HCT116 (cell line): ENCODE measurements at regions not wholly inside any gene's neighbourhood (a gene's known extent, or its start where the extent isn't known, plus 50 kb on each side); places are given as distances from the start of the nearest gene placed in this dataset.

Source experiments
- EZH2 ChIP-seq: fragments of 200-600 bp; sonication (generic); IDR thresholded peaks from 2 replicates; pipeline ENCODE4 v1.6.1; 2017; ENCODE audit warnings: antibody characterized with exemption, mixed run types
- JUND ChIP-seq: IDR thresholded peaks from 2 replicates; pipeline ENCODE4 v1.6.1; 2012
- POLR2A ChIP-seq: IDR thresholded peaks from 2 replicates; pipeline ENCODE4 v1.7.0; 2011; ENCODE audit warnings: borderline replicate concordance; ENCODE audit not compliant: insufficient read depth, insufficient read length; ENCODE audit errors: extremely low read depth
- POLR2AphosphoS5 ChIP-seq: IDR thresholded peaks from 2 replicates; pipeline ENCODE4 v1.6.1; 2011; ENCODE audit warnings: mild to moderate bottlenecking, low read depth, low read length, moderate library complexity
- REST ChIP-seq: IDR thresholded peaks from 2 replicates; pipeline ENCODE4 v1.6.1; 2012; ENCODE audit warnings: low read depth
- TF ChIP-seq, protein P1 (sequence below), 3 experiments: fragments of 200-600 bp in 1 of 3; sonication (generic) in 1 of 3; IDR thresholded peaks in 2 of 3; conservative IDR thresholded peaks in 1 of 3; 2 replicates each; pipeline ENCODE4 v1.5.1; 2012 to 2017; ENCODE audit warnings: low read depth in 2 of 3, low read length in 2 of 3, antibody characterized with exemption in 1 of 3, borderline replicate concordance in 1 of 3, control low read depth in 1 of 3, mild to moderate bottlenecking in 1 of 3, mixed read lengths in 1 of 3, mixed run types in 1 of 3, moderate library complexity in 1 of 3; ENCODE audit not compliant: insufficient read depth in 1 of 3

DNA sequence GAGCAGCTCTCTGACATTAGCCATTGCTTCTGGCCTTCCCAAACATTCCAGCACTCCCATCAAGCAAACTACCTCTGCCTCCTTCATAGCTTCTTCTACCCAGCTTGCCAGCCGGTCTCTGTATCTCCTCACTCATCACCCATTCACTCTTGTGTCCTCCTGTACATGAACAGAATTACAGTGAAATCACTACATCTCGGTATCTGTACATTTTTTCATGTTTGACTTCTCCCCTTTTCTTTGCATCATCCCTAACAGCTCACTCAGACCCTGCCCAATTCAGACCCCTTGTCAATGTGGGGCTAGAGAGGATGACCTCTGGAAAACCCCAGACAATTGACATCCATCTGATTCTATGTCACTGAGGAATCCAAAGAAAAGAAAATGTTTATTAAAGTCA is 335.8 kb downstream of the TNS1 start:
- TF ChIP-seq EZH2, result no peak
- TF ChIP-seq POLR2AphosphoS5, result no peak
- TF ChIP-seq POLR2A, result no peak
- TF ChIP-seq, protein P1, sequence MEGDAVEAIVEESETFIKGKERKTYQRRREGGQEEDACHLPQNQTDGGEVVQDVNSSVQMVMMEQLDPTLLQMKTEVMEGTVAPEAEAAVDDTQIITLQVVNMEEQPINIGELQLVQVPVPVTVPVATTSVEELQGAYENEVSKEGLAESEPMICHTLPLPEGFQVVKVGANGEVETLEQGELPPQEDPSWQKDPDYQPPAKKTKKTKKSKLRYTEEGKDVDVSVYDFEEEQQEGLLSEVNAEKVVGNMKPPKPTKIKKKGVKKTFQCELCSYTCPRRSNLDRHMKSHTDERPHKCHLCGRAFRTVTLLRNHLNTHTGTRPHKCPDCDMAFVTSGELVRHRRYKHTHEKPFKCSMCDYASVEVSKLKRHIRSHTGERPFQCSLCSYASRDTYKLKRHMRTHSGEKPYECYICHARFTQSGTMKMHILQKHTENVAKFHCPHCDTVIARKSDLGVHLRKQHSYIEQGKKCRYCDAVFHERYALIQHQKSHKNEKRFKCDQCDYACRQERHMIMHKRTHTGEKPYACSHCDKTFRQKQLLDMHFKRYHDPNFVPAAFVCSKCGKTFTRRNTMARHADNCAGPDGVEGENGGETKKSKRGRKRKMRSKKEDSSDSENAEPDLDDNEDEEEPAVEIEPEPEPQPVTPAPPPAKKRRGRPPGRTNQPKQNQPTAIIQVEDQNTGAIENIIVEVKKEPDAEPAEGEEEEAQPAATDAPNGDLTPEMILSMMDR (IDR thresholded peaks at IDR 0.05 in 2 of 3, conservative IDR thresholded peaks at IDR 0.05 in 1 of 3; ENCODE audit: borderline replicate concordance in 1 of 3, insufficient read depth in 1 of 3, low read depth in 2 of 3, low read length in 2 of 3), result no peak
- no peak for TF ChIP-seq JUND
- TF ChIP-seq REST, result no peak
